PC-3 (cell line): ENCODE measurements at regions not wholly inside any gene's neighbourhood (a gene's known extent, or its start where the extent isn't known, plus 50 kb on each side); places are given as distances from the start of the nearest gene placed in this dataset.

Experiments
- CTCF ChIP-seq: fragments of 300-600 bp; sonication (generic); conservative IDR thresholded peaks from 2 replicates; pipeline ENCODE4 v1.5.1; 2017; ENCODE audit warnings: antibody characterized with exemption, low read depth, mild to moderate bottlenecking, low read length
- EZH2 ChIP-seq: fragments of 300-600 bp; sonication (generic); IDR thresholded peaks from one replicate; pipeline ENCODE4 v1.6.1; 2017; ENCODE audit warnings: antibody characterized with exemption, mild to moderate bottlenecking, low read length; ENCODE audit not compliant: unreplicated experiment
- EZH2phosphoT487 ChIP-seq: fragments of 300-600 bp; sonication (generic); IDR thresholded peaks from 2 replicates; pipeline ENCODE4 v1.6.1; 2018; ENCODE audit warnings: mild to moderate bottlenecking, antibody characterized with exemption, low read length, borderline replicate concordance

GRCh38 chr6:100320686-100321085, 144.0 kb downstream of the SIM1 start:
- TF ChIP-seq CTCF (no peak), EZH2 (no peak), EZH2phosphoT487 (no peak)
